ENCODE measurements at regions not wholly inside any gene's neighbourhood (a gene's known extent, or its start where the extent isn't known, plus 50 kb on each side); places are given as distances from the start of the nearest gene placed in this dataset.

DNA sequence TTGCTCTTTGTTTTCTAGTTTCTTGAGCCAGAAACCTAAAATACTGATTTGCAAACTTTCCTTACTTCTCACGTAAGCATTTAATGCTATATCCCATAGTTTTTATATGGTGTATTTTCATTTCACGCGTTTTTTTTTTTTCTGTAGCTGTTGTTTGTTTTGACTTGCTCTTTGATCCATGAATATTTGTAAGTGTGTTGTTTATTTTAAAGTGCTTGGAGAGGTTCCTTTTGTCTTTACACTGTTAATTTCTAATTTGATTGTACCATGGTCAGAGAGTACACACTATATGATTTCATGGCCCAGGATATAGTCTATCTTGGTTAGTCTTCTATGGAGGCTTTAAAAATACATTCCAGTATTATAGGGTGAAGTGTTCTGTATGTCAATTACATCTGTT, 84.8 kb upstream of the RNF217 start:
- DNase-seq (ENCODE audit: low spot score): no peak

DNA sequence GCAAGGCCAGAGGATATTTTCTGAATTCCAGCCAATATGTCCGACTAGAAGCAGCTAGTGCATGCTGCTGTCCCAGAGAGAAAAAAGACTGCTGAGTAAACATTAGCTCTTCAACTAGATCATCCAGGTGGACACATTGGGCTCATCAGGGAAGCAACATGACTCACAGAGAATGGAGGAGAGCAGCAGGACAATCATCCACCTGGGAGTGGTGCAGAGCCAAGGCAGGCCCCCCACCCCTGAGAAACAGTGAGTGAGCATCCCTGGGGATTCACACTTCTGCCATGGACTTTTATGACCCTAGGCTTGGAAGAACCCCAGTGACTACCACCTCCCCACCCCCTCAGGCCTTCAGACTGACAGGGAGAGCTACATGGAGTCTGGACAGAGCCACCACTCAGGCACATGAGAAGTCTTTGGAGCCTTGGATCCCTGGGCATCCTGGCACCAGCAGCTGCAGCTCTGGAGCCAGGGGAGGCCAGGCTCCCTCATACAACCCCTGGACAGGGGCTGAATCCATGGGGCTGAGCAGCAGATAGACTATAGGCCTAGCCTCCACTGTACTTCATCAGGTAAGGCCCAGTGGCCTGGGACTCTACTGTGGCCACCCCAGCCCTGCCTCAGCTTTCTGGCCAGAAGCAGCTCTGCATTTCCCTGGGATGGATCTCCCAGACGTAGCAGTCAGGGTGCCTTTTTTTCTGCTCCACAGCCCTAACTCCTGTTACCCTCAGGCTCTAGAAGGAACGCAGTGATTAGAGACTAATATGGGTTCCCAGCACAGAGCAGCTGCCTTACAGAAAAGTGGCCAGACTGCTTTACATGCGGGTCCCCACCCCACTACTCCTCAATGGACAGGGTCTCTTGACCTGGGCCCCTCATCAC, 82.9 kb upstream of the RNF217 start:
- no peak for DNase-seq (ENCODE audit: low spot score)

DNA sequence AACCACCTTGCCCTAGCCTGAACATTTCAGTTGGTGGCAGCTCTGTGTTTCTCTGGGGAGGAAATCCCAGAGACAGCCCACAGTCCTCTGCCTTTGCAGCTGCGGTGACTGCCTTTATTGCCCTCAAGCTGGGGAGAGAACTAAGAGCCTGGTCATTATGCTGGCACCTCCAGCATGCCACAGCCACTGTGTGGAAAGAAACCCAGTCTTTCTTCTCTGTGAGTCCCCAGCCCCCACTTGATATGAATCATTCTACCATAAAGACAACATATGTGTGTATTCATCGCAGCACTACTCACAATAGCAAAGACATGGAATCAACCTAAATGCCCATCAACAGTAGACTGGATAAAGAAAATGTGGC, 82.3 kb upstream of the RNF217 start:
- no peak for DNase-seq (ENCODE audit: low spot score)

DNA sequence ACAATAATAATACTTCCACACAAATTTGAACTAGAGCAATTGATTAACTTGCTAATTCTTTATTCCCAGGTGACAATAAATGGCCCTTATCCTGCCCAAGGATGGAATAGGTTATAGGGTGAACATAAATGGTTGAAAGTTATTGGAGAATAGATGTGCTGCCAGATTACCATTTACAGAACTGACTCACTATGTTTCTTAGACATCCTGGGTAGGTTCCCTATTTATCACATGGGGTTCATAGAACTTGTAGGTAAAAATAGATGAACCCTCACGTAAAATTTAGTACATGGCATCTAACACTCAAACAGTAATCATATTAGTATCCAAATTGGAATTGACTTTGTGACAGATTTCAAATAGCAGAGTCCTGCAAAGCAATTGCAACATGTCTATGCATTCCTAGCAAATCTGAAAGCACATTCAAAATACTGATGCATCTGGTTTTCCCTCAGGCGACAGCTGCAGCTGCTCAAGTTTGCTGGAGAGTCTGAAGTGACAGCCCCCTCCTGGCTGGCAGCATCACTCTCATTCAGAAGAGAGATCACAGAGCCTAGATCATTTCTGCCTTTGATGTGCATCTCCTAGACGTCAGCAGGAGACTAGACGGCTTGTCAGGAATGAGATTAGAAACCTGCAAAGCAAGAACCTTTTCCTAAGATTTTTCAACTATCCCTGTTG, 80.2 kb upstream of the RNF217 start:
- peak; percentile 5 for DNase-seq (ENCODE audit: low spot score)

DNA sequence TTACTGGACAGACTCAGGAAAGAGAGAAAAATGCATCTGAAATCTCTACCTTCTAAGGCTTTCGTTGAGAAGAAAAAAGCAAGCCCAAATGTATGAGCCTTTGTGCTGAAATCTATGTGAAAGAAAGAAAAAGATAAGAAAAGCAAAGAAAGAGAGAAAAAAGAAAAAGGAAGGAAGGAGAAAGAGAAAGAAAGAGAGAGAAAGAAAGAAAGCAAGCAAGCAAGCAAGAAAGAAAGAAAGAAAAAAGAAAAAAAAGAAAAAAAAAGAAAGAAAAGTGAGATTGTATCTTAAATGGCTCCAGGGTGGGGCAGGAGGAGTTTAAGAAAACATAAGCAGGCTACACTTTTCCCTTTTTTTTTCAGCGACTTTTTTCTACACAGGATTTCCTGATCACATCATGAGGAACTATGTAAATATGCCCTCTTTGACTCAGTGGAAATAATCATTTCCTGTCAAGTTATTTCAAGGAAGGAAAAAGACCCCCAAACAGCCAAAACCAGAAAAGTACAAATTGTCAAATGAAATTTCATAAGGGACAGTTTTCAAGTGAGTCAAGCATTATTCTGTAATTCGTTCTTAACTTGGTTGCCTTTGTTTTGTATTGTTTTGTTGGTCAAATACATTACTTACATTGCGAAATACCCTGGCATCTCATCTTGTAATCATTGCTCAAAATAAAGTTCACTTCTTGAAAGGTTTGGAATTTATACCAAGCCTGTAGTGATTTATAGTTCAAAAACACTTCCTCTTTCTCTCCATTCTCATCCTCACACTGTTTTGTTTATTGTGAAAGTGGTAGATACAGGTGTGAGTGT, 79.5 kb upstream of the RNF217 start:
- peak; percentile 28 for DNase-seq (ENCODE audit: low spot score)

DNA sequence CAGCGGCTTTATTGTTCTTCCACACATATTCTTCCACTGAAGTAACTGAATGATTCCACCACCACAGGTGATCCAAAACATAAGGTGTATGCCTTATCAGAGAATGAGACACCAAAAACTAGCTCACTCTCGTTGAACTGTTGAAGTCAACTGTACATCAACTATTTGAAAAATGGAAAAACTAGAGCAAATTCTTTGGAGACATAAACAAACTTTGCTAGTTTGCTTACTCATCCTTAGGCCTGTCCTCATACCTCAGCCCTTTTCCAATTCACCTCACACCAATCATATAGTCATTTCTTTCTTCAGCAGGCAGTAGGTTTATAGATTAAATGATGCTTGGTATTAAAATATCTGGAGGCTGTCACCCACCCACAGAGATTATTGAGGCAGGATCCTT, 77.1 kb upstream of the RNF217 start:
- no peak for DNase-seq (ENCODE audit: low spot score)

DNA sequence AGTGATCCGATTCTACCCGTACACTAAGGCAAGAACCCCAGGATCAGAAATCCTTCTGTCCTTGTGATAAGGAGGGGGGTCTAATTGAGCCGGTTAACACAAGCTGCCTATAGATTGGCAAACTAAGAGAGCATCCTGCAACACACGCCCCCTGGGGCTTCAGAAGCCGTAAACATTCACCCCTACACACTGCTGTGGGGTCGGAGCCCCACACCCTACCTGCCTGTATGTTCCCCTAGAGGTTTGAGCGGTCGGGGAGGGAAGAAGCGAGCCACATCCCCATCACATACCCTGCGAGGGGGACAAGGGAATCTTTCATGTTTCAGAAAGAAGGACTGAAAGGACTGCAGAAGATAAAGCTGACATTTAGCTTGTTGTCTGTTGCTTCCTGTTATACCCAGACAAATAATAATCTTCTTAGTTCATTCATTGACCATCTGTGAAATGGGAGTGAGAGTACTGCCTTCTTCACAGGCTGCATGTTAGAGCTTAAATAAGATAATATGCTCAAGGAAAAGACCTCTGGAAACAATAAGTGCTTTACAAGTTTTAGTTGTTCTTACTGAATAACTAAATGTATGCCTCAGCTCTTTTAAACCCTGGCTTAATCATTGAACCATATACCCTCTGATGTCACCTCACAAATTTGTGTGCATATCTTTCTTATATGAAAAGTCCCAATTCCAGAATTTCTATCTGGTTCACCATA, 74.2 kb upstream of the RNF217 start:
- no peak for DNase-seq (ENCODE audit: low spot score)

DNA sequence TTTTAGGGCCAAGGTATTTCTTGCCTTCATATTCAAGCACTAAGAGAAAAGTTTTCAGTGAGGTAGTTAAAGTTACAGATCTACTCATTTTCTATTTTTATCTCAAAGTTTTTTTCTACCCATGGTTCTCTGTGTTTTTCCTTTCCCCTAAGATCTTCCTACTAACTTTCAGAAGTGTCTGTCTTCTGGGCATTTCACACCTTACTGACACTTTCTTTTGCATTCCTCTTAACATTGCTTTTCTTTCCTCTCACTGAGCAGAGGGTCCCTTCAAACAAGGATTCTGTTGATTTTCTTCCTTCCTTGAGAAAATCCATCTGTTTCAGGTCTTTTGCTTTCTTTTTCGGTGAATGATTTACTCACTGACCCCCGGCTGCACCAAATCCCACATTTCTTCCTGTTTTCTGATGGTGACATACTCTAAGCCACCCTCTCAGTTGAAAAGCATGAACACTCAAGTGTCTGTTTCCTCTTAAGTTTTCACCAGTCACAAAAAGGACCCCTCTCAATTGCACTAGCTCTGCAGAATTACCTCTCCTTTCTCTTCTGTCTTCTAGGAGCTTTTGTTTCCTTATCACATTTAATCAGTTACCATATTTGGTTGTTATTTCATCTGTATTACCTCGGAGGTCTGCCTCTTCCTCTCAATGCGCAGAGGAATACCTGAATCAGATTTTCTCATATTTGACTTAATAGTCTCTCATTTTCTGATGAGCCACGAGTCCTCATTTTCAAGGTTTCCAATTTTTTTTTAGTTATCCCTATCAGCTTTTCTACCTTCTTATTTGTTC, 73.5 kb upstream of the RNF217 start:
- no peak for DNase-seq (ENCODE audit: low spot score)

DNA sequence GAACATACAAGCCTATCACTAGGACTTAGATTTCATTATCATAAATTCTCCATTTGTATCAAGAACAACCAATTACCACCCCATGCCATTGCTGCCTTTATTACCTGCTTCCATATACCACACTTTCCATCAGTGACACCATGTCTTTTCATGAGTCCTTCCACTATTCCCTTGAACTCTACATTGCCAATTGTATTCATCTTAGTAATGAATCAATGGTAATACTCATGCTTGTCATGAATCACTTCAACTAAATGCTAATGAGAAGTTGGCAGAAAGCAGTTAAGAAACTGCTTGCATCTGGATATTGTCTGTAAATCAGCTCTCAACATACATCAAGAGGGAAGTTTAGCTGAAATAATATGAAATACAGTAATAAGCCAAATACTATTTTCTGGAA, 61.2 kb upstream of the RNF217 start:
- DNase-seq (ENCODE audit: low spot score): no peak

DNA sequence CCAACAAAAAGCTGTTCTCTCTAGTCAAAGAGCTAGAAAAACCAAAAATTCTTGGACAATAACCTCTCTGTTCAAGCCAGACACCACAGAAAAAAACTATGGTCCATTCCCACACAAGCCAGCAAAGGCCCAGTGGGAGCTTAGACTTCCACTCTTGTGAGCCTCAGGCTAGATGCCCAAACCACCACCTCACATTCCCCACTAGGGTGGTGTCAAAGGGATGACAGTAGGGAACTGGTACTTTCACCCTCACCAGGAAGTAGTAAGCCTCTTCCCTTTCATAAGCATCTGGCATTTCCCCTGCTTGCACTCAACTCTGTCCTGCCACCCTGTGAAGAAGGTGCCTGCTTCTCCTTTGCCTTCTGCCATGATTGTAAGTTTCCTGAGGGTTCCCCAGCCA, 58.4 kb upstream of the RNF217 start:
- no peak for DNase-seq (ENCODE audit: low spot score)

DNA sequence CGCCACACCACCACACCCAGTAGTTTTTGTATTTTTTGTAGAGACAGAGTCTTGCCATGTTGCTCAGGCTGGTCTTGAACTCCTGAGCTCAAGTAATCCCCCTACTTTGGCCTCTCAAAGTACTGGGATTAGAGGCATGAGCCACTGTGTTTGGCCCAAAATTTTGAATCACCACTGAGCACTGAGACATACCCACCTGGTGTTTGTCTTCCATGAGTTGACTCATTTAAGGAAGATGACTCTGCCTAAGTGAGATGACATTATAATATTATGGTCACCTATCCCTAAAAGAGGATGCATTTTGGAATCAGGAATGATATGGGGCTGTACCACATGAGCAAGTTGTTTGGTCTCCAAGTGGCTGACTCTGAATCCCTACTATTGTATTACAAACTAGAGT, 54.6 kb upstream of the RNF217 start:
- no peak for DNase-seq (ENCODE audit: low spot score)

Measured in A172 (cell line).